ENCODE measurements at regions not wholly inside any gene's neighbourhood (a gene's known extent, or its start where the extent isn't known, plus 50 kb on each side); places are given as distances from the start of the nearest gene placed in this dataset.

DNA sequence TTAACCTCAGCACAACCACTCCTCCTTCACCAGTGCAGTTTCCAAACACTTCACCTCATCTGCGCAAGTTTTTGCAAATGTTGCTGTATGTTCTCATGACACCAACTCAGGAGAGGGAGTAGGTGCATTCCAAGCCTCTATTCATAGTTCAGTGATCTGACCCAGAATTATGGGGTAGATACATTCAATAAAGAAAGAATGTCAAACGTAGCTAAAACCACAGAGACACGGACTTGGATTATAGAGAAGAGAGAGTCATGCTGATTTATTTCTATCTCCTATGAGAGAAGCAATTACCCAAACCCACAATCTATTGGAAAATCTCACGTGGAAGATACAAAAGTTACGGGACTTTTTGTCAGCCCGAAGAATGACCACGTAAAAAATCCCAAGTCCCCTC lies 1006.0 kb upstream of the TMEM132C start:
- no peak for ATAC-seq
- CTCF ChIA-PET = interaction anchor here (1.5 kb wide), 1 partner anchor 11 kb away, joined by 4 read pairs; no protein-coding TSS in a partner anchor
- no peaks in the 10 kb centered on the region for H3K9me3 ChIP-seq (replicated peaks; ENCODE audit: control insufficient read depth, insufficient read depth, low read length)
- DNase-seq (ENCODE audit: low read depth, low spot score) = no peak
- H3K9ac ChIP-seq (ENCODE audit: control insufficient read depth, insufficient read depth, low read length) = no peak overlapping the region
- intact Hi-C loops (cut with micrococcal nuclease; ENCODE audit: unreplicated experiment) = no loop called here
- H3K79me2 ChIP-seq (ENCODE audit: control insufficient read depth, insufficient read depth, low read length) = no peaks in the 10 kb centered on the region
- no peak overlapping the region for H3K4me3 ChIP-seq
- FAIRE-seq = no peak
- H3K27ac ChIP-seq (ENCODE audit: control insufficient read depth, insufficient read depth) = no peak overlapping the region
- POLR2A ChIA-PET = no interaction called here
- H2AFZ ChIP-seq (ENCODE audit: control insufficient read depth, low read depth, low read length) = no peak overlapping the region
- no peak for TF ChIP-seq TARDBP (IDR thresholded peaks at IDR 0.05; ENCODE audit: borderline replicate concordance)
- in situ Hi-C loops (cut with MboI) = no loop called here
- H4K20me1 ChIP-seq (ENCODE audit: control insufficient read depth, insufficient read depth) = no peaks in the 10 kb centered on the region
- no TSS peak for BruUV-seq (replicated peaks)
- no peaks in the 10 kb centered on the region for H3K27me3 ChIP-seq (replicated peaks in 1 of 2; ENCODE audit: control insufficient read depth in 2 of 2, insufficient read depth in 2 of 2, low read length in 1 of 2)
- 34% methylated on average over 7 of the region's 7 CpGs for WGBS (ENCODE audit: insufficient coverage, insufficient replicate concordance, low lambda C conversion rate, missing lambda C conversion rate)
- H3K36me3 ChIP-seq (ENCODE audit: control insufficient read depth in 2 of 2, insufficient read depth in 2 of 2, low read length in 1 of 2) = no peaks in the 10 kb centered on the region
- SMC1A ChIA-PET (ENCODE audit: uncharacterized antibody, unreplicated experiment) = interaction anchor here (0.9 kb wide), 1 partner anchor 10 kb away, joined by 3 read pairs; no protein-coding TSS in a partner anchor
- no peaks in the 10 kb centered on the region for H3K4me1 ChIP-seq (ENCODE audit: control insufficient read depth, insufficient read depth, low read length)
- RAD21 ChIA-PET (ENCODE audit: unreplicated experiment) = no interaction called here
- H3K4me2 ChIP-seq (ENCODE audit: control insufficient read depth, insufficient read depth) = no peak overlapping the region

DNA sequence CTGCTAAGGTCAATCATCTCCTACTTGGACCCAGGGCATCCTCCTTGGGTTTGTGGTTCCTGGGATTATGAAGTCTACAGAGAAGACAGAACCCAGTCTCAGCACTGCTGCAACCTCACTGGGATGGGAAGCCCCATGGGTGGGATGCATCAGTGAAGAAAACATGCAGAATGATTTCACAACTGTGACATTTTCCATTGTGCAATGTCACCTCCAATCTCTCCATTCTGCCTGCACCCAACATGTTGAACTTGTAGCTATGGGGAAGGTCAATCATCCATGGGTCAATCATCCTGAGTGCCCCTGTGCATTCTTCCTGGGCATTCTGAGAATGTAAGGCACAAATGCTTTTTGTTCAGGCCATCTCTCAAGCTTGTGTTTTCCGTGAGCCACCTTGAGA lies 1004.4 kb upstream of the TMEM132C start:
- 0% methylated on average over 1 of the region's 1 CpG for WGBS (ENCODE audit: insufficient coverage, insufficient replicate concordance, low lambda C conversion rate, missing lambda C conversion rate)
- no peak overlapping the region for H3K4me3 ChIP-seq
- FAIRE-seq (no peak), DNase-seq (ENCODE audit: low read depth, low spot score) (no peak), ATAC-seq (no peak)
- ChIA-PET SMC1A (ENCODE audit: uncharacterized antibody, unreplicated experiment) (no interaction called here), POLR2A (no interaction called here), RAD21 (ENCODE audit: unreplicated experiment) (no interaction called here), CTCF (no interaction called here)
- no peak overlapping the region for H2AFZ ChIP-seq (ENCODE audit: control insufficient read depth, low read depth, low read length)
- intact Hi-C loops (cut with micrococcal nuclease; ENCODE audit: unreplicated experiment) (no loop called here), in situ Hi-C loops (cut with MboI) (no loop called here)
- TF ChIP-seq RUNX3 (IDR thresholded peaks at IDR 0.05; ENCODE audit: low read length) = no peak
- TF ChIP-seq KAT2A (conservative IDR thresholded peaks at IDR 0.05; ENCODE audit: control insufficient read depth, low read depth, low read length) = no peak
- no peak for TF ChIP-seq ZSCAN29 (IDR thresholded peaks at IDR 0.05)
- TF ChIP-seq SMARCA5 (IDR thresholded peaks at IDR 0.05) = no peak
- TF ChIP-seq TARDBP (IDR thresholded peaks at IDR 0.05; ENCODE audit: borderline replicate concordance) = no peak
- TF ChIP-seq, protein P1, sequence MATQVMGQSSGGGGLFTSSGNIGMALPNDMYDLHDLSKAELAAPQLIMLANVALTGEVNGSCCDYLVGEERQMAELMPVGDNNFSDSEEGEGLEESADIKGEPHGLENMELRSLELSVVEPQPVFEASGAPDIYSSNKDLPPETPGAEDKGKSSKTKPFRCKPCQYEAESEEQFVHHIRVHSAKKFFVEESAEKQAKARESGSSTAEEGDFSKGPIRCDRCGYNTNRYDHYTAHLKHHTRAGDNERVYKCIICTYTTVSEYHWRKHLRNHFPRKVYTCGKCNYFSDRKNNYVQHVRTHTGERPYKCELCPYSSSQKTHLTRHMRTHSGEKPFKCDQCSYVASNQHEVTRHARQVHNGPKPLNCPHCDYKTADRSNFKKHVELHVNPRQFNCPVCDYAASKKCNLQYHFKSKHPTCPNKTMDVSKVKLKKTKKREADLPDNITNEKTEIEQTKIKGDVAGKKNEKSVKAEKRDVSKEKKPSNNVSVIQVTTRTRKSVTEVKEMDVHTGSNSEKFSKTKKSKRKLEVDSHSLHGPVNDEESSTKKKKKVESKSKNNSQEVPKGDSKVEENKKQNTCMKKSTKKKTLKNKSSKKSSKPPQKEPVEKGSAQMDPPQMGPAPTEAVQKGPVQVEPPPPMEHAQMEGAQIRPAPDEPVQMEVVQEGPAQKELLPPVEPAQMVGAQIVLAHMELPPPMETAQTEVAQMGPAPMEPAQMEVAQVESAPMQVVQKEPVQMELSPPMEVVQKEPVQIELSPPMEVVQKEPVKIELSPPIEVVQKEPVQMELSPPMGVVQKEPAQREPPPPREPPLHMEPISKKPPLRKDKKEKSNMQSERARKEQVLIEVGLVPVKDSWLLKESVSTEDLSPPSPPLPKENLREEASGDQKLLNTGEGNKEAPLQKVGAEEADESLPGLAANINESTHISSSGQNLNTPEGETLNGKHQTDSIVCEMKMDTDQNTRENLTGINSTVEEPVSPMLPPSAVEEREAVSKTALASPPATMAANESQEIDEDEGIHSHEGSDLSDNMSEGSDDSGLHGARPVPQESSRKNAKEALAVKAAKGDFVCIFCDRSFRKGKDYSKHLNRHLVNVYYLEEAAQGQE (IDR thresholded peaks at IDR 0.05; ENCODE audit: low read depth, low read length) = no peak
- H3K27ac ChIP-seq (ENCODE audit: control insufficient read depth, insufficient read depth) = no peak overlapping the region
- H3K36me3 ChIP-seq (ENCODE audit: control insufficient read depth in 2 of 2, insufficient read depth in 2 of 2, low read length in 1 of 2) = no peaks in the 10 kb centered on the region
- H3K4me1 ChIP-seq (ENCODE audit: control insufficient read depth, insufficient read depth, low read length) = no peaks in the 10 kb centered on the region
- H3K4me2 ChIP-seq (ENCODE audit: control insufficient read depth, insufficient read depth) = no peak overlapping the region
- BruUV-seq (replicated peaks) = no TSS peak
- H3K79me2 ChIP-seq (ENCODE audit: control insufficient read depth, insufficient read depth, low read length) = no peaks in the 10 kb centered on the region
- no peaks in the 10 kb centered on the region for H4K20me1 ChIP-seq (ENCODE audit: control insufficient read depth, insufficient read depth)
- H3K27me3 ChIP-seq (replicated peaks in 1 of 2; ENCODE audit: control insufficient read depth in 2 of 2, insufficient read depth in 2 of 2, low read length in 1 of 2) = no peaks in the 10 kb centered on the region
- H3K9me3 ChIP-seq (replicated peaks; ENCODE audit: control insufficient read depth, insufficient read depth, low read length) = no peaks in the 10 kb centered on the region
- H3K9ac ChIP-seq (ENCODE audit: control insufficient read depth, insufficient read depth, low read length) = no peak overlapping the region
